ENCODE measurements at regions not wholly inside any gene's neighbourhood (a gene's known extent, or its start where the extent isn't known, plus 50 kb on each side); places are given as distances from the start of the nearest gene placed in this dataset.

- Mint-ChIP-seq H3K27ac (ENCODE audit: low read depth) (no peak overlapping the region), H3K27me3 (no peaks in the 10 kb centered on the region), H3K9me3 (no peaks in the 10 kb centered on the region), H3K4me1 (no peaks in the 10 kb centered on the region), H3K36me3 (ENCODE audit: insufficient read depth) (no peaks in the 10 kb centered on the region), H3K4me3 (no peak overlapping the region)
- ATAC-seq (replicated peaks; ENCODE audit: extremely low read depth, poor library complexity, severe bottlenecking) = no peak
- DNase-seq (ENCODE audit: low spot score in 2 of 2) = no peak
Measured at GRCh38 chr13:47067306-47067705, 170.5 kb upstream of the HTR2A start.

DNA sequence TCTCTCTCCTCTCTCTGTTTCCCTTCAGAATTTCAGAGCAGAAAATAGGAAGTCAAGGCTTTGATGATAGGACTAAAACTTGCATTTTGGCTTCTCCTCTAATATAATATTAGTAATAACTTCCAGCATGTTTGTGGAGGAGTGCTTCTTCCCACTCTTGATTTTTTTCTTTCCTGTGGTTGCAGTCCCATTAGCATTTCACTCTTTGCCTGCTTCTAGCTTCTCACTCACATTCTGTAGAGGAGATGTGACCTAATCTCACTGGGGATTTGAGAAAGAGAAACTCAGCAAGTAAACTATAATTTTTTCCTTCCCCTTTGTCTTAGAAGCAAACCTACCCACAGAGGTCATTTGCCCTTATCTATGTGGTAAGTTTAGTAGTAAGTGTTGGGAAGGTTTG lies 169.4 kb upstream of the HTR2A start:
- DNase-seq (ENCODE audit: low spot score in 2 of 2) = no peak
- no peak overlapping the region for H3K27ac Mint-ChIP-seq (ENCODE audit: low read depth)
- H3K36me3 Mint-ChIP-seq (ENCODE audit: insufficient read depth) = no peaks in the 10 kb centered on the region
- no peaks in the 10 kb centered on the region for H3K27me3 Mint-ChIP-seq
- no peaks in the 10 kb centered on the region for H3K4me1 Mint-ChIP-seq
- ATAC-seq (replicated peaks; ENCODE audit: extremely low read depth, poor library complexity, severe bottlenecking) = no peak
- H3K4me3 Mint-ChIP-seq = no peak overlapping the region
- H3K9me3 Mint-ChIP-seq = peaks cover 5% of the 10 kb centered on the region

DNA sequence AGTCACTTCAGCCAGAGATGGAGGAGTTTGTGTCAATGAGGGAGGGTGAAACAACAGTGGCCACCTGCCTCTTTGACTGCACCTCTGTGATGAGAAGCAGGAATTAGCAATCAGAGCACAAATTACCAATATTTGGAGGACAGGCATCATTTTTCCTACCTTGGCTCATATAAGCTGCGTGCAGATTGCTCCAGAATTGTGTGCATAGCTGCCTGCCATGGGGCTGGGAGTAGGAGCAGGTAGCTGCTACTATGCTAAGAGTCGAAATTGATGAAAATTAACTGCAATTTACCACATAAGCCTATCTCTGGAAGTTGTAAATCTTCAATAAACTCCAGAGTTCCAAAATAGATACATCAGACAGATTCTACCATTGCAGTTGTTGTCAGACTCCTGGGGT lies 167.5 kb upstream of the HTR2A start:
- no peaks in the 10 kb centered on the region for H3K4me1 Mint-ChIP-seq
- peaks cover 6% of the 10 kb centered on the region for H3K9me3 Mint-ChIP-seq
- DNase-seq (ENCODE audit: low spot score in 2 of 2) (no peak), ATAC-seq (replicated peaks; ENCODE audit: extremely low read depth, poor library complexity, severe bottlenecking) (no peak)
- H3K36me3 Mint-ChIP-seq (ENCODE audit: insufficient read depth) = no peaks in the 10 kb centered on the region
- no peak overlapping the region for H3K4me3 Mint-ChIP-seq
- H3K27ac Mint-ChIP-seq (ENCODE audit: low read depth) = no peak overlapping the region
- no peaks in the 10 kb centered on the region for H3K27me3 Mint-ChIP-seq

DNA sequence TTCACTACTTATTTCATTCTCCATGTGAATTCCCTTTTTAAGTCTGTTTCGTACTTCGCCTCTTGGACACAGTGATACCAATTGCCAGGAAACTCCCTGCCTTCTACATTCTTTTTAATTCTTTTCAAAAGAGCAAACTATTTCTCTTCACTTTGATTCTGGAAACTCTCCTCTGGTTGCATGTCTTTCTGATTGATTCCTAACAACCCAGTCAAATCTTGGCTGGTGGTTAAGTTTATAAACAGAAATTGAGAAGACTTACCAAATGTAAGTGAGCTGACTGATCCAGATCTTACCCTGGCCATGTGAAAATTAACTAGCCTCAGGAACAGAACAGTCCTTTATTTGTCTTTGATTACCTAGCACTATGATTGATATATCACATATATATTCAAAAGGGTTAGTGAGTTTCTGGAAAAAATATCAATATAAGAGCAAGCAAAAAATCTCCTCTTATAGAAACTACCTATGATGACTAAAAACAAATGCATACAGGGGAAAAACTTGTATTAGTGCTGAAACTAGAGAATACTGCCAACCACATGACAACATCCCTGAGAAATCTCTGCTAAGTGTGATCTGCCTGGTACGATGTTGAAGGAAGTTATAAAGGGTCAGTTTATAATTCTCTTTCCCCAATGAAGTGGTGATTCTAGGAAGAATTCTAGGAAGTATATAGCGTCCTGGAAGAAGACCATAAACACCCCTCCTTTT lies 152.6 kb upstream of the HTR2A start:
- ATAC-seq (replicated peaks; ENCODE audit: extremely low read depth, poor library complexity, severe bottlenecking) = no peak
- Mint-ChIP-seq H3K27ac (ENCODE audit: low read depth) (no peak overlapping the region), H3K4me3 (no peak overlapping the region), H3K36me3 (ENCODE audit: insufficient read depth) (no peaks in the 10 kb centered on the region), H3K9me3 (no peaks in the 10 kb centered on the region), H3K4me1 (no peaks in the 10 kb centered on the region), H3K27me3 (no peaks in the 10 kb centered on the region)
- no peak for DNase-seq (ENCODE audit: low spot score in 2 of 2)

GRCh38 chr13:47046706-47047105 lies 149.9 kb upstream of the HTR2A start:
- DNase-seq (ENCODE audit: low spot score in 2 of 2) (no peak), ATAC-seq (replicated peaks; ENCODE audit: extremely low read depth, poor library complexity, severe bottlenecking) (no peak)
- Mint-ChIP-seq H3K4me3 (no peak overlapping the region), H3K27me3 (no peaks in the 10 kb centered on the region), H3K4me1 (no peaks in the 10 kb centered on the region), H3K36me3 (ENCODE audit: insufficient read depth) (no peaks in the 10 kb centered on the region), H3K9me3 (peaks cover 5% of the 10 kb centered on the region), H3K27ac (ENCODE audit: low read depth) (no peak overlapping the region)

- H3K9me3 Mint-ChIP-seq = peaks cover 5% of the 10 kb centered on the region
- H3K27me3 Mint-ChIP-seq = peaks cover 13% of the 10 kb centered on the region
- H3K4me3 Mint-ChIP-seq = no peak overlapping the region
- no peak for DNase-seq (ENCODE audit: low spot score in 2 of 2)
- ATAC-seq (replicated peaks; ENCODE audit: extremely low read depth, poor library complexity, severe bottlenecking) = no peak
- no peak overlapping the region for H3K27ac Mint-ChIP-seq (ENCODE audit: low read depth)
- H3K36me3 Mint-ChIP-seq (ENCODE audit: insufficient read depth) = no peaks in the 10 kb centered on the region
- no peaks in the 10 kb centered on the region for H3K4me1 Mint-ChIP-seq
Measured at GRCh38 chr13:47044842-47045241, 148.0 kb upstream of the HTR2A start.

GRCh38 chr13:47039106-47039505 lies 142.3 kb upstream of the HTR2A start:
- Mint-ChIP-seq H3K9me3 (peaks cover 5% of the 10 kb centered on the region), H3K27me3 (peaks cover 26% of the 10 kb centered on the region), H3K27ac (ENCODE audit: low read depth) (no peak overlapping the region), H3K36me3 (ENCODE audit: insufficient read depth) (no peaks in the 10 kb centered on the region), H3K4me1 (no peaks in the 10 kb centered on the region), H3K4me3 (no peak overlapping the region)
- DNase-seq (ENCODE audit: low spot score in 2 of 2) = no peak
- no peak for ATAC-seq (replicated peaks; ENCODE audit: extremely low read depth, poor library complexity, severe bottlenecking)

GRCh38 chr13:47038188-47038587 lies 141.3 kb upstream of the HTR2A start:
- H3K9me3 Mint-ChIP-seq = no peaks in the 10 kb centered on the region
- no peak overlapping the region for H3K27ac Mint-ChIP-seq (ENCODE audit: low read depth)
- no peak for ATAC-seq (replicated peaks; ENCODE audit: extremely low read depth, poor library complexity, severe bottlenecking)
- H3K36me3 Mint-ChIP-seq (ENCODE audit: insufficient read depth) = no peaks in the 10 kb centered on the region
- no peak for DNase-seq (ENCODE audit: low spot score in 2 of 2)
- H3K27me3 Mint-ChIP-seq = peaks cover 33% of the 10 kb centered on the region
- no peaks in the 10 kb centered on the region for H3K4me1 Mint-ChIP-seq
- no peak overlapping the region for H3K4me3 Mint-ChIP-seq

DNA sequence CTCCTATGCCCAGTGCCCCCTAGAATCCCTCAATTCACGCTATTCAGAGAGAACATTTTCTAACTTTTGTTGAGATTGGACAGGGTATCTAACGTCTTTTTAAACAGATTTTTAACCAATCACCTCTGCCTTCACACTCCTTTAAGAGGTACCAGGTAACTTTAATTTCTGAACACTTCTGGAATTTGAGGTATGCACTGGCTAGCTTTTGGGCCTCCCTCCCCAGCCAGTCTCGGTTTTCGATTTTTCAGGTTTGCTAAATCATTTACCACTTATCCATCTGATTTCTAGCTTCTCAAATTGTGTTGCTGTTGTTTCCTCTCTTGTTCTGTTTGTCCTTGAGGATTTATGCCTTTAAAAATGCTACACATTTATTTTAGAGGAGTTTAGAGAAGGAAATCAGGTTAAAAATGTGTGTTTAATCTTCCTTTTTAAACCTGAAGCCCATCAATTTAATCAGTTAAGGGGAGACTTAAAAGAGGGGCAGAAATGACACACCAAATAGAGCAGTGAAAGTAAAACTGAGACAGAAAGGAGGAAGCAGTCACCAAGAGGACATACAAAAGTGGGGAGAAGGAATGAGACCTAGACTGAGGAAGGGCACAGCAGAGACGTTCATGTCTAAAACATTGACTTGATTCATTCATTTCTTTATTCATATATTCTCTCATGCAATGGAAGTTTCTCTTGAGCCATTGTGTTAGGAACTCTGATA lies 139.6 kb upstream of the HTR2A start:
- Mint-ChIP-seq H3K4me3 (no peak overlapping the region), H3K4me1 (no peaks in the 10 kb centered on the region), H3K36me3 (ENCODE audit: insufficient read depth) (no peaks in the 10 kb centered on the region), H3K9me3 (no peaks in the 10 kb centered on the region), H3K27ac (ENCODE audit: low read depth) (no peak overlapping the region), H3K27me3 (peaks cover 42% of the 10 kb centered on the region)
- ATAC-seq (replicated peaks; ENCODE audit: extremely low read depth, poor library complexity, severe bottlenecking) = no peak
- no peak for DNase-seq (ENCODE audit: low spot score in 2 of 2)

DNA sequence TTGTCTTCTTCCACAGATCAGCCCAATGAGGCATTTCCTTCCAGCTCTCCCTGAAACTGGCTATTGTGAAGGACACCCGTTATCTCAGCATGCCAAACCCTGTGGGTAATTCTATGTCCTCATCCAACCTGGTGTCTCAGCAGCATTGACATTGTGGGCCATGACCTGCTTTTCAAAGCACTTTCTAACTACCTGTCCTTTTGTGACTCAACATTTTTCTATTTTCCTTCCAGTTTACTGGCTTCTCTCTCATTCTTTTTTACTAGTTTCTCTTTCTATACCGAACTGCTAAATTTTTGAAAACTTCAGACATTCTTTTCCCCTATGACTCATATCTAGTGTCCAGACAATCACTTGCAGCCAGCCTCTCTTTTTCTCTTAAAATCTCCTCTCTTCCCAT lies 136.4 kb upstream of the HTR2A start:
- no peaks in the 10 kb centered on the region for H3K9me3 Mint-ChIP-seq
- no peak for ATAC-seq (replicated peaks; ENCODE audit: extremely low read depth, poor library complexity, severe bottlenecking)
- H3K4me3 Mint-ChIP-seq = no peak overlapping the region
- H3K36me3 Mint-ChIP-seq (ENCODE audit: insufficient read depth) = no peaks in the 10 kb centered on the region
- no peak for DNase-seq (ENCODE audit: low spot score in 2 of 2)
- no peak overlapping the region for H3K27ac Mint-ChIP-seq (ENCODE audit: low read depth)
- no peaks in the 10 kb centered on the region for H3K4me1 Mint-ChIP-seq
- peaks cover 29% of the 10 kb centered on the region for H3K27me3 Mint-ChIP-seq

DNA sequence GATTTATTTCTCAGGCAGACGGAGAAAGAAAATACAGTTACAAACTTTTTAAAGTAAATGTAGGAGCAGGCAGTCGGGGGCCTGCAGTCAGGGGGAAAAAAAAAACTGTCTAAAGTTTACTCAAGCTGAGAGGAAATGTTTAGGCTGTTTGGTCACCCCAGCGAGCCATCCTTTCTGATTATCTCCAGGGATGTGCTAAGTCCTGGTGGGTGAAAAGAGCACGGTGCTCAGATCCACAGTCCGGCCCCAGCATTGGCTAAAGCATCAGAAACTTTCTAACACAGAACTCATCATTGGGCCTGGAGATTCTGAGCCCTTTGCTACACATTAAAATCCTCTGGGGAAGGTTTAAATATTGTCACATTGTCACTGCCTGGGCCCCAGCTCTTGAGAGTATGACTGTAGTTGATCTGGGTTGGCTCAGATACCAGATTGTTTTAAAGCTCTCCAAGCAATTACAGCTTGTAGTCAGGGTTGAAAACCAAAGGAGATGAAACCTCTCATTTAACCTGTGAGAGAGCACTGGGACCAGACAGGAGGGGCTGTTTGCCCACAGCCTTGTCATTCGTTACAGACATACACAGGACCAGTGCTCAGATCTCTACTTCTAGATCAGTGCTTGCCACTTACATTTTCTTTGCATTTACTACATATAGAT lies 131.1 kb upstream of the HTR2A start:
- Mint-ChIP-seq H3K36me3 (ENCODE audit: insufficient read depth) (no peaks in the 10 kb centered on the region), H3K27me3 (peaks cover 12% of the 10 kb centered on the region), H3K4me3 (no peak overlapping the region), H3K9me3 (no peaks in the 10 kb centered on the region), H3K27ac (ENCODE audit: low read depth) (no peak overlapping the region), H3K4me1 (no peaks in the 10 kb centered on the region)
- DNase-seq (ENCODE audit: low spot score in 2 of 2) = no peak
- no peak for ATAC-seq (replicated peaks; ENCODE audit: extremely low read depth, poor library complexity, severe bottlenecking)

GRCh38 chr13:47025791-47026447 lies 129.1 kb upstream of the HTR2A start:
- no peak overlapping the region for H3K27ac Mint-ChIP-seq (ENCODE audit: low read depth)

More at GRCh38 chr13:47025791-47026447, 129.1 kb upstream of the HTR2A start:
- Mint-ChIP-seq H3K9me3 (no peaks in the 10 kb centered on the region), H3K27me3 (peaks cover 6% of the 10 kb centered on the region), H3K36me3 (ENCODE audit: insufficient read depth) (no peaks in the 10 kb centered on the region), H3K4me3 (no peak overlapping the region), H3K4me1 (no peaks in the 10 kb centered on the region)
- ATAC-seq (replicated peaks; ENCODE audit: extremely low read depth, poor library complexity, severe bottlenecking) = no peak
- DNase-seq (ENCODE audit: low spot score in 2 of 2) = no peak

All from central memory CD8-positive, alpha-beta T cell (primary cell).